Astrocyte of the spinal cord (primary cell): ENCODE measurements at regions not wholly inside any gene's neighbourhood (a gene's known extent, or its start where the extent isn't known, plus 50 kb on each side); places are given as distances from the start of the nearest gene placed in this dataset.

Experiments used
- DNase-seq: peaks from one replicate; pipeline ENCODE4 v3.0.0; 2011; ENCODE audit warnings: low read depth, low spot score
- H3K4me3 ChIP-seq: 2 replicates; pipeline ENCODE4 v1.5.1; 2011; ENCODE audit warnings: low read depth, mild to moderate bottlenecking, low read length, moderate library complexity
- CTCF ChIP-seq: IDR thresholded peaks from 2 replicates; pipeline ENCODE4 v1.5.1; 2012; ENCODE audit warnings: low read depth, mild to moderate bottlenecking, low read length, inconsistent platforms
- in situ Hi-C: cut with HindIII; loops from 2 replicates; pipeline ENCODE4 v1.10.0; 2017; ENCODE audit warnings: low sequenced_read_pairs

DNA sequence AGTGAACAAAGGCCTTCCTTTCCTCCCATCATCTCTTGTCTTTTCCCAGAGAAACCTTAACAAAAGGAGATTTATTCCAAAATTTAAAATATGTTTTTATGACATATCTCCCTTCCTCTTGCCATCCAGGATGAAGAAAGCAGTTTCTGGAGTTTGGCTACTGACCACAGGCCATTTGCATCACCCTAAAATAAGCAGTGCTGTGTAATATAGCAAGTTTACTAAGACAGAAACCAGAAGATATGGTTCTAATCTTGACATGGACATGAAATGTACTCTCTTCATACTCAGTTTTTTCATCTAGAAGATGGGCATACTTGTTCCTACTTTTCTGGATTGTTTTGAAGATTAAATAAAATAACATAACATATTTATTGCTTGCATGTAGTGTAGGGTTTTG lies 50.2 kb upstream of the ZFAND5 start:
- TF ChIP-seq CTCF: no peak
- DNase-seq: no peak
- H3K4me3 ChIP-seq: no peak overlapping the region
- in situ Hi-C loops: no loop called here
